Spleen (tissue), 11 donors: ENCODE measurements at regions not wholly inside any gene's neighbourhood (a gene's known extent, or its start where the extent isn't known, plus 50 kb on each side); places are given as distances from the start of the nearest gene placed in this dataset.
"Not testable (repeated sequence)": the region's sequence is repeated elsewhere in the genome, so short reads cannot be mapped to it uniquely, and the experiment has no call there.

ENCODE experiments used
- DNase-seq: peaks from one replicate; pipeline ENCODE4 v3.0.0-alpha.2; 2020
- H3K27ac ChIP-seq, 8 donors: fragments of 200-600 bp; sonication (generic) in 7 of 8; 1 replicate in 4 of 8; 2 replicates in 4 of 8; pipeline versions ENCODE4 v1.5.0 to v1.8.0; 2016 to 2021; ENCODE audit warnings: inconsistent platforms in 4 of 8, mild to moderate bottlenecking in 4 of 8, moderate library complexity in 1 of 8
- H3K27me3 ChIP-seq, 7 donors: fragments of 200-600 bp; sonication (generic) in 6 of 7; replicated peaks in 1 of 7; 1 replicate in 4 of 7; 2 replicates in 3 of 7; pipeline versions ENCODE4 v1.5.0 to v1.8.0; 2016 to 2021; ENCODE audit warnings: inconsistent platforms in 3 of 7, mild to moderate bottlenecking in 1 of 7
- H3K36me3 ChIP-seq, 6 donors: fragments of 200-600 bp; sonication (generic) in 5 of 6; 1 replicate in 4 of 6; 2 replicates in 2 of 6; pipeline versions ENCODE4 v1.5.0 to v1.8.0; 2016 to 2021; ENCODE audit warnings: inconsistent platforms in 2 of 6
- H3K4me1 ChIP-seq, 6 donors: fragments of 200-600 bp; sonication (generic) in 5 of 6; 1 replicate in 3 of 6; 2 replicates in 3 of 6; pipeline versions ENCODE4 v1.5.0 to v1.8.0; 2016 to 2021; ENCODE audit warnings: inconsistent platforms in 3 of 6
- H3K4me3 ChIP-seq, 8 donors: fragments of 200-600 bp; sonication (generic) in 7 of 8; 1 replicate in 4 of 8; 2 replicates in 4 of 8; pipeline versions ENCODE4 v1.5.0 to v1.8.0; 2016 to 2021; ENCODE audit warnings: inconsistent platforms in 4 of 8, mild to moderate bottlenecking in 4 of 8, moderate library complexity in 2 of 8
- H3K9me3 ChIP-seq, 8 donors: fragments of 200-600 bp; sonication (generic) in 7 of 8; 1 replicate in 4 of 8; 2 replicates in 4 of 8; pipeline versions ENCODE4 v1.5.0 to v1.8.0; 2016 to 2021; ENCODE audit warnings: inconsistent platforms in 4 of 8
- CTCF ChIP-seq, 11 experiments: fragments of 200-600 bp in 7 of 11; fragments of 450-650 bp in 4 of 11; sonication (generic) in 4 of 11; IDR thresholded peaks in 8 of 11; conservative IDR thresholded peaks in 3 of 11; 1 replicate in 7 of 11; 2 replicates in 4 of 11; pipeline versions ENCODE4 v1.4.0 to v1.8.0; 2016 to 2021; ENCODE audit warnings: antibody characterized with exemption in 11 of 11, inconsistent platforms in 4 of 11, mild to moderate bottlenecking in 1 of 11
- POLR2A ChIP-seq, 3 donors: fragments of 450-650 bp; IDR thresholded peaks; one replicate each; pipeline ENCODE4 v1.5.1; 2017; ENCODE audit warnings: antibody characterized with exemption in 3 of 3, mild to moderate bottlenecking in 1 of 3
- POLR2AphosphoS5 ChIP-seq, 3 donors: sonication (generic); formaldehyde crosslinking; IDR thresholded peaks; one replicate each; pipeline ENCODE4 v1.5.1; 2017; ENCODE audit warnings: antibody characterized with exemption in 3 of 3
- WGBS, 5 donors: extraction: QIAGEN DNeasy Blood & Tissue Kit in 3 of 5; methylation state at CpG; one replicate each; pipeline versions ENCODE4 v1.1.5 to v1.1.7; 2013 to 2018; 5-methylcytosine and 5-hydroxymethylcytosine counted together
- intact Hi-C: fragments of 100-400 bp; cut with DNase I; formaldehyde crosslinking; loops from one replicate; pipeline ENCODE4 v1.15.0; 2023; ENCODE audit warnings: low total_unique reads
- donor health status: healthy with polysubstance abuse.
- donor health status: DM: no; HTN: no; CAD: no; lungs with moderate emphysema.
- donor health status: DM: no; HTN: no; CAD: no.
- donor health status: Bipolar disorder and iron deficiency.
- donor health status: healthy.
- donor health status: DM: no; HTN: no; CAD: no.
- donor health status: DM: yes; HTN: yes; CAD: no.

DNA sequence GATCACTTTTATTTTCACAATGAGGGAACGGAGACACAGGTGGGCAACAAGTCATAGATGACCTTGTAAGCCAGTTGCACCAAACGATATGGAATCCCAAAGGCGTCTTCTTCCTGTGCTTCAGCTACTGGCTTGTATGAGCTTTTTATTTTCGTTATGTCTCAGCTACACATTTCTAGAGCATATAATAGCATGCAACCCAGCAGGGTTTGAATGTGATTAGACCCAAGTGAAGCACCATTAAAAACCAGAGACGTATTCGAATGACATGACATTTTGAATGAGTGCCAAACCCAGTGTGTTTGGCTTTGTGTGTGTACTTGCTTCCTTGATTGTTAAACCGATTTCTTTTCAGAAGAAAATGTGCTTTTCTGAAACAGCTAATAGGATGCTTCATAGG lies 963.2 kb upstream of the CELF2 start:
- DNase-seq = no peak
- no peak for TF ChIP-seq CTCF (IDR thresholded peaks at IDR 0.05 in 8 of 11, conservative IDR thresholded peaks at IDR 0.05 in 3 of 11)
- no peak for TF ChIP-seq POLR2A (IDR thresholded peaks at IDR 0.05)
- H3K4me3 ChIP-seq = no peak overlapping the region
- no peaks in the 10 kb centered on the region for H3K27me3 ChIP-seq
- H3K36me3 ChIP-seq = no peaks in the 10 kb centered on the region
- no peaks in the 10 kb centered on the region for H3K4me1 ChIP-seq
- intact Hi-C loops = no loop called here
- no peaks in the 10 kb centered on the region for H3K9me3 ChIP-seq
- H3K27ac ChIP-seq = no peak overlapping the region
- 76 to 89% (median 81%) methylated on average over 7 of the region's 7 CpGs for WGBS, 5 donors

DNA sequence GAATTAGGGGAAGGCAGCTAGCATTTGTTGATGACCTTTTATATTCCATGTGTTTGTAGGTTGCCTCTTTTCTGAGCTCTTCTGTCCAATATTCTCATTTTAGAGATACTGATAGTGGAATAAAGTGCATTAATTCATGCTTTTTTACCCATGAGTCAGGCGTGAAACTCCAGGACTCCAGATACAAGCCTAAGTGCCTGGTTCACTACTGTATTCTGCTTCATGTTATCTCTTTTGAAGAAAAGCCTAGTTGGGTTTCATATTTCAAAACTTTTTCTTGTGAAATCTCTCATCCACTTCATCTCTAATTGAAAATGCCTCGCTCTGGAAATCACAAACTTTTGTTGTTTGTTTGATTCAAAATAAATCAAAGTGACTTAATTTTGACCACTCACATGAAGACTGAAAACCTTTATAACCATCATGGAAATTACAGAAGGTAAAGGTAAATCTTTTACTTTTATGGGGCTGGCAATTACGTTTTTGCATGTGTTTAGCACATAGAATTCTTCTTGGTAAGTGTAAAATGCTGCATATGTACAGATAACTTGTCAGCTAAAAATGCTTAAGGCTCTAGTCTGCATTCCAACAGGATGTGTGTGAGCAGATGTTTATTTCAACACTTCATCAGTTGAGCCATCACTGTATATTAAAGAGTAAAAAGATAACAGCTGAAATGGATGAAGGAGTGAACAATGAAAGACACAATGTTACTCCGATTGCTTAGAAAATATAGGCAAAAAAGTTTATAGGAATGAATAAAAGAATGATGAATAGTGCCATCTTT lies 961.8 kb upstream of the CELF2 start:
- 68 to 80% (median 70%) methylated on average over 4 of the region's 4 CpGs for WGBS, 5 donors
- TF ChIP-seq CTCF (IDR thresholded peaks at IDR 0.05 in 8 of 11, conservative IDR thresholded peaks at IDR 0.05 in 3 of 11) (no peak), POLR2A (IDR thresholded peaks at IDR 0.05) (no peak), POLR2AphosphoS5 (IDR thresholded peaks at IDR 0.05) (no peak)
- H3K9me3 ChIP-seq = no peaks in the 10 kb centered on the region
- intact Hi-C loops = no loop called here
- H3K4me1 ChIP-seq = no peaks in the 10 kb centered on the region
- H3K27me3 ChIP-seq = no peaks in the 10 kb centered on the region
- no peaks in the 10 kb centered on the region for H3K36me3 ChIP-seq
- H3K27ac ChIP-seq = no peak overlapping the region
- no peak overlapping the region for H3K4me3 ChIP-seq
- no peak for DNase-seq

GRCh38 chr10:10056961-10057360 lies 960.7 kb upstream of the CELF2 start:
- Histone ChIP-seq H3K27me3 (no peaks in the 10 kb centered on the region), H3K4me3 (no peak overlapping the region), H3K36me3 (no peaks in the 10 kb centered on the region), H3K27ac (no peak overlapping the region), H3K4me1 (no peaks in the 10 kb centered on the region), H3K9me3 (no peaks in the 10 kb centered on the region)
- DNase-seq = no peak
- intact Hi-C loops = no loop called here
- 63 to 78% (median 68%) methylated on average over 5 of the region's 5 CpGs for WGBS, 5 donors
- TF ChIP-seq POLR2A (IDR thresholded peaks at IDR 0.05) (no peak), POLR2AphosphoS5 (IDR thresholded peaks at IDR 0.05) (no peak), CTCF (IDR thresholded peaks at IDR 0.05 in 8 of 11, conservative IDR thresholded peaks at IDR 0.05 in 3 of 11) (no peak)

DNA sequence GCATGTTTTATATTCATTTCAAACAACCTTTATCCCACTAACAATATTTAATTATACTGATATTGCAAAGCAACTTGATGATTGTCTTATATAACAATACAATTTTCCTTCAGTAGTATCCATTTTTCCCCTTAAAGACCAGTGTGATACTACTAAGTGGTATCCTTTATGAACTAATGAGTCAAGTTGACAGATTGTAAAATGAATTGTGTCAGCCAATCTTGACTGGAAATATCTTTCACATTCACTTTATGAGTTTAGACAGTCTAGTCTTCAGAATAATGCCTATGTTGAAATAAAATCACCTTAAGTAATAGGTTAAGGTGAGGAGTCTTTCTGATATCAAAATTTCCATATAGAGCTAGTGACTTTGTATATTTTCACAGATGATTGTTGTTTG lies 950.0 kb upstream of the CELF2 start:
- H3K27ac ChIP-seq = no peak overlapping the region
- no peak for DNase-seq
- no peak overlapping the region for H3K4me3 ChIP-seq
- H3K9me3 ChIP-seq = peaks cover 0 to 3% (median 0%) of the 10 kb centered on the region in 8 donors
- no peaks in the 10 kb centered on the region for H3K36me3 ChIP-seq
- no peaks in the 10 kb centered on the region for H3K4me1 ChIP-seq
- TF ChIP-seq CTCF (IDR thresholded peaks at IDR 0.05 in 8 of 11, conservative IDR thresholded peaks at IDR 0.05 in 3 of 11) (no peak), POLR2AphosphoS5 (IDR thresholded peaks at IDR 0.05) (no peak), POLR2A (IDR thresholded peaks at IDR 0.05) (no peak)
- intact Hi-C loops = no loop called here
- H3K27me3 ChIP-seq = no peaks in the 10 kb centered on the region

GRCh38 chr10:10074847-10075246 lies 942.8 kb upstream of the CELF2 start:
- H3K36me3 ChIP-seq, H3K4me3 ChIP-seq, intact Hi-C loops, H3K4me1 ChIP-seq, H3K27me3 ChIP-seq, DNase-seq, H3K27ac ChIP-seq: not testable (repeated sequence)
- H3K9me3 ChIP-seq = peaks cover 0 to 20% (median 0%) of the 10 kb centered on the region in 8 donors
- 85 to 92% (median 88%) methylated on average over 7 to 9 of the region's 9 CpGs for WGBS, 5 donors
